Stimulated activated CD8-positive, alpha-beta memory T cell treated with anti-CD3 and anti-CD28 coated beads, Interleukin-4, amount 100 ng/mL, for 48 hours (primary cell): ENCODE measurements at regions not wholly inside any gene's neighbourhood (a gene's known extent, or its start where the extent isn't known, plus 50 kb on each side); places are given as distances from the start of the nearest gene placed in this dataset.

Source experiments
- DNase-seq: peaks from one replicate; pipeline ENCODE4 v3.0.0-alpha.2; 2020

- no peak for DNase-seq
Observed at GRCh38 chr21:18460979-18461378, 57.4 kb upstream of the TMPRSS15 start.

GRCh38 chr21:18461743-18462142 is 58.2 kb upstream of the TMPRSS15 start:
- no peak for DNase-seq

- DNase-seq, result no peak
Observed at GRCh38 chr21:18467715-18468114, 64.1 kb upstream of the TMPRSS15 start.

- DNase-seq, result no peak
Observed at GRCh38 chr21:18468790-18469189, 65.2 kb upstream of the TMPRSS15 start.

GRCh38 chr21:18476639-18477038 is 73.1 kb upstream of the TMPRSS15 start:
- no peak for DNase-seq

- no peak for DNase-seq
Observed at GRCh38 chr21:18477043-18477442, 73.5 kb upstream of the TMPRSS15 start.

GRCh38 chr21:18478513-18478912 is 74.9 kb upstream of the TMPRSS15 start:
- no peak for DNase-seq

GRCh38 chr21:18488252-18488651 is 84.7 kb upstream of the TMPRSS15 start:
- no peak for DNase-seq

- no peak for DNase-seq
Observed at GRCh38 chr21:18493422-18493821, 89.8 kb upstream of the TMPRSS15 start.

GRCh38 chr21:18495523-18495922 is 91.9 kb upstream of the TMPRSS15 start:
- DNase-seq, result no peak

- no peak for DNase-seq
Observed at GRCh38 chr21:18498431-18498830, 94.8 kb upstream of the TMPRSS15 start.

- DNase-seq, result peak; percentile 67
Observed at GRCh38 chr21:18499761-18500376, 96.3 kb upstream of the TMPRSS15 start.

- no peak for DNase-seq
Observed at GRCh38 chr21:18518054-18518481, 114.5 kb upstream of the TMPRSS15 start.

- DNase-seq, result no peak
Observed at GRCh38 chr21:18521204-18521603, 117.6 kb upstream of the TMPRSS15 start.

GRCh38 chr21:18522181-18522972 is 118.8 kb upstream of the TMPRSS15 start:
- no peak for DNase-seq

- no peak for DNase-seq
Observed at GRCh38 chr21:18524097-18524880, 120.7 kb upstream of the TMPRSS15 start.

GRCh38 chr21:18529254-18529653 is 125.7 kb upstream of the TMPRSS15 start:
- DNase-seq, result no peak

- no peak for DNase-seq
Observed at GRCh38 chr21:18542081-18542480, 138.5 kb upstream of the TMPRSS15 start.

GRCh38 chr21:18545908-18546307 is 142.3 kb upstream of the TMPRSS15 start:
- DNase-seq, result no peak

GRCh38 chr21:18547347-18547746 is 143.8 kb upstream of the TMPRSS15 start:
- no peak for DNase-seq

- DNase-seq, result no peak
Observed at GRCh38 chr21:18548249-18548648, 144.7 kb upstream of the TMPRSS15 start.

- DNase-seq, result no peak
Observed at GRCh38 chr21:18549214-18549905, 145.8 kb upstream of the TMPRSS15 start.

- no peak for DNase-seq
Observed at GRCh38 chr21:18550361-18550760, 146.8 kb upstream of the TMPRSS15 start.
